IMR-90 (cell line): ENCODE measurements at regions not wholly inside any gene's neighbourhood (a gene's known extent, or its start where the extent isn't known, plus 50 kb on each side); places are given as distances from the start of the nearest gene placed in this dataset.

Experiments
- ATAC-seq: fragments of 200-7000 bp; cut with Tn5 transposase; 2 replicates; pipeline ENCODE4 v1.9.1; 2020; ENCODE audit warnings: low read depth, mild to moderate bottlenecking, moderate library complexity
- BruUV-seq: library from RNA; stranded (reverse); fragments of 400-500 nt; replicated peaks from 2 replicates; lab custom pipeline; 2021; lab: Mats Ljungman, UMichigan
- CTCF ChIA-PET: fragments of 300-600 bp; formaldehyde crosslinking; extraction: SDS; loops from one replicate; lab custom pipeline; 2021; ENCODE audit warnings: antibody characterized with exemption; lab: Yijun Ruan, JAX
- POLR2A ChIA-PET: fragments of 300-600 bp; sonication (Branson Sonifier 250); formaldehyde crosslinking; loops from one replicate; lab custom pipeline; 2022; ENCODE audit warnings: antibody characterized with exemption; ENCODE audit not compliant: unreplicated experiment; lab: Charles Lee
- DNase-seq: peaks from one replicate; pipeline ENCODE4 v3.0.0; 2013
- H2AFZ ChIP-seq: replicated peaks from 2 replicates; pipeline ENCODE3; 2013; ENCODE audit warnings: low read length, mild to moderate bottlenecking; ENCODE audit not compliant: poor library complexity
- H2AK5ac ChIP-seq: 2 replicates; pipeline ENCODE4 v1.6.1; 2013; ENCODE audit warnings: low read depth, low read length, inconsistent platforms
- H2AK9ac ChIP-seq: replicated peaks from 2 replicates; pipeline ENCODE3; 2013; ENCODE audit warnings: mild to moderate bottlenecking, low read depth, low read length, moderate library complexity; ENCODE audit not compliant: poor library complexity
- H2BK120ac ChIP-seq: 2 replicates; pipeline ENCODE4 v1.6.1; 2013; ENCODE audit warnings: low read depth, low read length, inconsistent platforms
- H2BK15ac ChIP-seq: 3 replicates; pipeline ENCODE4 v1.6.1; 2013; ENCODE audit warnings: low read depth, low read length, inconsistent platforms
- H2BK20ac ChIP-seq: 2 replicates; pipeline ENCODE4 v1.6.1; 2013; ENCODE audit warnings: low read depth, mild to moderate bottlenecking, inconsistent platforms, low read length, moderate library complexity
- H2BK5ac ChIP-seq: 2 replicates; pipeline ENCODE4 v1.6.1; 2013; ENCODE audit warnings: mild to moderate bottlenecking, low read depth, low read length, inconsistent platforms; ENCODE audit not compliant: poor library complexity, severe bottlenecking
- H3K14ac ChIP-seq: replicated peaks from 2 replicates; pipeline ENCODE4 v1.6.1; 2013; ENCODE audit warnings: low read depth, low read length, inconsistent platforms
- H3K18ac ChIP-seq: 2 replicates; pipeline ENCODE4 v1.6.1; 2013; ENCODE audit warnings: low read depth, low read length, control low read depth
- H3K23ac ChIP-seq: 2 replicates; pipeline ENCODE4 v1.6.1; 2013; ENCODE audit warnings: low read depth, low read length, inconsistent platforms
- H3K27ac ChIP-seq: 2 replicates; pipeline ENCODE4 v1.5.1; 2013; ENCODE audit warnings: mild to moderate bottlenecking, control low read depth, low read length; ENCODE audit not compliant: insufficient read depth
- H3K27me3 ChIP-seq: 2 replicates; pipeline ENCODE4 v1.6.1; 2013; ENCODE audit warnings: low read length; ENCODE audit not compliant: control insufficient read depth, insufficient read depth
- H3K36me3 ChIP-seq: 2 replicates; pipeline ENCODE4 v1.6.1; 2013; ENCODE audit warnings: low read length, mixed read lengths; ENCODE audit not compliant: control insufficient read depth, insufficient read depth
- H3K4ac ChIP-seq: 2 replicates; pipeline ENCODE4 v1.6.1; 2013; ENCODE audit warnings: low read depth, low read length, inconsistent platforms
- H3K4me1 ChIP-seq: 2 replicates; pipeline ENCODE4 v1.6.1; 2013; ENCODE audit warnings: low read length, mixed read lengths; ENCODE audit not compliant: control insufficient read depth, insufficient read depth
- H3K4me2 ChIP-seq: 2 replicates; pipeline ENCODE4 v1.6.1; 2013; ENCODE audit warnings: low read depth, mild to moderate bottlenecking, control low read depth, low read length, moderate library complexity
- H3K4me3 ChIP-seq: 2 replicates; pipeline ENCODE4 v1.5.1; 2013; ENCODE audit warnings: low read depth, mild to moderate bottlenecking, control low read depth, low read length, moderate library complexity; ENCODE audit not compliant: insufficient read depth
- H3K56ac ChIP-seq: 2 replicates; pipeline ENCODE4 v1.6.1; 2013; ENCODE audit warnings: low read length, inconsistent platforms; ENCODE audit not compliant: insufficient read depth; ENCODE audit errors: extremely low read depth
- H3K79me1 ChIP-seq, 2 experiments: 2 replicates each; pipeline ENCODE4 v1.6.1; 2013; ENCODE audit warnings: low read length in 2 of 2, inconsistent platforms in 1 of 2, low read depth in 1 of 2
- H3K9ac ChIP-seq: 2 replicates; pipeline ENCODE4 v1.6.1; 2013; ENCODE audit warnings: low read depth, low read length, control low read depth
- H3K9me1 ChIP-seq: 2 replicates; pipeline ENCODE4 v1.6.1; 2013; ENCODE audit warnings: low read length, inconsistent platforms; ENCODE audit not compliant: insufficient read depth
- H3K9me3 ChIP-seq: 2 replicates; pipeline ENCODE4 v1.6.1; 2013; ENCODE audit warnings: low read length; ENCODE audit not compliant: control insufficient read depth, insufficient read depth
- H4K20me1 ChIP-seq: 2 replicates; pipeline ENCODE4 v1.6.1; 2013; ENCODE audit warnings: low read length, inconsistent platforms; ENCODE audit not compliant: insufficient read depth
- H4K5ac ChIP-seq: 2 replicates; pipeline ENCODE4 v1.6.1; 2013; ENCODE audit warnings: mild to moderate bottlenecking, low read depth, low read length, control low read depth
- H4K8ac ChIP-seq, 2 experiments: 2 replicates each; pipeline ENCODE4 v1.6.1; 2013; ENCODE audit warnings: low read depth in 2 of 2, low read length in 2 of 2, control low read depth in 1 of 2, inconsistent platforms in 1 of 2
- H4K91ac ChIP-seq: 2 replicates; pipeline ENCODE4 v1.6.1; 2013; ENCODE audit warnings: low read depth, low read length, inconsistent platforms; ENCODE audit not compliant: insufficient read depth
- CHD1 ChIP-seq: IDR thresholded peaks from 2 replicates; pipeline ENCODE4 v1.6.1; 2012; ENCODE audit warnings: low read depth, low read length, improper control_type of control experiment
- MAFK ChIP-seq: IDR thresholded peaks from 2 replicates; pipeline ENCODE4 v1.6.1; 2012; ENCODE audit warnings: low read depth, low read length, improper control_type of control experiment
- WGBS, 2 experiments: methylation state at CpG; one replicate each; pipeline versions ENCODE4 v1.1.5 to v1.1.7; 2013; ENCODE audit warnings: missing lambda C conversion rate in 2 of 2; ENCODE audit not compliant: insufficient read length in 1 of 2; ENCODE audit errors: extremely low coverage in 2 of 2; 5-methylcytosine and 5-hydroxymethylcytosine counted together
- dilution Hi-C: fragments of 300-500 bp; cut with HindIII; formaldehyde crosslinking; loops from one replicate; pipeline ENCODE4 v1.14.3; 2018; ENCODE audit warnings: low sequenced_read_pairs; ENCODE audit not compliant: unreplicated experiment
- in situ Hi-C: fragments of 300-500 bp; cut with MboI; formaldehyde crosslinking; loops from 3 replicates; pipeline ENCODE4 v1.14.3; 2019; ENCODE audit warnings: low sequenced_read_pairs, inconsistent platforms, mixed read lengths
- intact Hi-C: fragments of 100-400 bp; cut with micrococcal nuclease; formaldehyde crosslinking; loops from 2 replicates; pipeline ENCODE4 v1.10.0; 2022
- TF ChIP-seq, protein P1 (sequence below): fragments of 150-350 bp; IDR thresholded peaks from 2 replicates; pipeline ENCODE4 v1.6.1; 2016; ENCODE audit warnings: low read depth, mild to moderate bottlenecking, low read length, moderate library complexity, borderline replicate concordance

DNA sequence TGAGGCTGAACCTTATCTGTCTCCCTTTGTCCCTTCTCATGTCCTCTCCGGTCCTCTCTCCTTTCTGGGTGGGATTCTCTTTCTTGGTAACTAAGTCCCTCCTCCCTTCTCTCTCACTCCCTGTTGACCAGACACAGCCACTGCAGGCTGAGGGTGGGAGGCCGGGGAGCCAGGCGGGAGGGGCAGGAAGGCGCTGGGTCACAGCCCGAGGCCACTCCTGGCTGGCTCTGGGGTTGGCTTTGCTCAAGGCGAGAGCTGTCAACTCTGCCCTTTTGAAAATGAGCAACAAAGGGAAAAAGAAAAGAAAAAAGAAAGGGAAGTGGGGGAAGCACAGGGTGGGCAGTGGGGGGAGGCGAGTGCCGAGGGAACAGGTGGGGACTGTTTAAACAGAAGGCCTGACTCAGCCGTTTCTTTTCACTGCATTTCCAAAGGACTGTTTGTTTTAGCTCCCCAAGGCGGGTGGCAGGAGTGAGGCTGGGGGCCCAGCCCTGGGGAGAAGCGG, 70.5 kb upstream of the IGFBP5 start:
- no peak overlapping the region for H3K4ac ChIP-seq
- H3K14ac ChIP-seq = no peak overlapping the region
- H4K8ac ChIP-seq = no peak overlapping the region
- peak overlapping the region; percentile 1 for H2AFZ ChIP-seq
- in situ Hi-C loops = no loop called here
- no peak overlapping the region for H2BK20ac ChIP-seq
- H3K27me3 ChIP-seq = peaks cover 8% of the 10 kb centered on the region; the same call in 1 of the 2 replicates
- peaks cover 3% of the 10 kb centered on the region; the same call in 1 of the 2 replicates for H3K4me1 ChIP-seq
- no peak overlapping the region for H3K27ac ChIP-seq
- DNase-seq (no peak), ATAC-seq (peak; percentile 44; the same call in 1 of the 2 replicates)
- 0 out of 2 replicates have a peak overlapping the region, but pooled peaks have one; percentile 0 for H2BK120ac ChIP-seq
- H3K36me3 ChIP-seq = no peaks in the 10 kb centered on the region
- H3K56ac ChIP-seq = no peak overlapping the region
- no peak overlapping the region for H2BK15ac ChIP-seq
- no peak overlapping the region for H4K91ac ChIP-seq
- no peak overlapping the region for H2AK9ac ChIP-seq
- no peaks in the 10 kb centered on the region for H3K79me1 ChIP-seq
- H3K18ac ChIP-seq = no peak overlapping the region; the same call in 1 of the 2 replicates
- intact Hi-C loops = no loop called here
- no peak overlapping the region for H4K5ac ChIP-seq
- H4K20me1 ChIP-seq = no peaks in the 10 kb centered on the region
- H3K9me3 ChIP-seq = no peaks in the 10 kb centered on the region
- POLR2A ChIA-PET = no interaction called here
- peak; percentile 25; the same call in 1 of the 2 replicates for TF ChIP-seq MAFK
- TF ChIP-seq CHD1 = no peak
- TF ChIP-seq, protein P1, sequence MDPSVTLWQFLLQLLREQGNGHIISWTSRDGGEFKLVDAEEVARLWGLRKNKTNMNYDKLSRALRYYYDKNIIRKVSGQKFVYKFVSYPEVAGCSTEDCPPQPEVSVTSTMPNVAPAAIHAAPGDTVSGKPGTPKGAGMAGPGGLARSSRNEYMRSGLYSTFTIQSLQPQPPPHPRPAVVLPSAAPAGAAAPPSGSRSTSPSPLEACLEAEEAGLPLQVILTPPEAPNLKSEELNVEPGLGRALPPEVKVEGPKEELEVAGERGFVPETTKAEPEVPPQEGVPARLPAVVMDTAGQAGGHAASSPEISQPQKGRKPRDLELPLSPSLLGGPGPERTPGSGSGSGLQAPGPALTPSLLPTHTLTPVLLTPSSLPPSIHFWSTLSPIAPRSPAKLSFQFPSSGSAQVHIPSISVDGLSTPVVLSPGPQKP = no peak
- H2BK5ac ChIP-seq = no peak overlapping the region
- no peak overlapping the region for H3K4me2 ChIP-seq
- CTCF ChIA-PET = no interaction called here
- H3K9me1 ChIP-seq = no peaks in the 10 kb centered on the region
- H2AK5ac ChIP-seq = no peak overlapping the region
- WGBS, 2 experiments = 17% methylated on average over 3 of the region's 11 CpGs; no CpG with 5 or more reads in 1 of the 2 experiments
- no peak overlapping the region for H3K23ac ChIP-seq
- BruUV-seq = no TSS peak
- no peak overlapping the region for H3K4me3 ChIP-seq
- H3K9ac ChIP-seq = no peak overlapping the region
- dilution Hi-C loops = no loop called here
